Endothelial cell of umbilical vein (primary cell): ENCODE measurements at regions not wholly inside any gene's neighbourhood (a gene's known extent, or its start where the extent isn't known, plus 50 kb on each side); places are given as distances from the start of the nearest gene placed in this dataset.

Source experiments
- BruUV-seq: library from RNA; stranded (reverse); fragments of 400-500 nt; replicated peaks from 2 replicates; lab custom pipeline; 2021; lab: Mats Ljungman, UMichigan
- CTCF ChIA-PET: fragments of 300-600, 350-600 bp; sonication (Branson Sonifier 250); formaldehyde crosslinking; loops from one replicate; lab custom pipeline; 2021; ENCODE audit warnings: antibody characterized with exemption, inconsistent platforms; lab: Charles Lee
- POLR2A ChIA-PET: fragments of 300-600, 350-600 bp; sonication (Branson Sonifier 250); formaldehyde crosslinking; loops from one replicate; lab custom pipeline; 2021; ENCODE audit warnings: antibody characterized with exemption, inconsistent platforms; lab: Charles Lee
- DNase-seq: peaks from one replicate; pipeline ENCODE4 v3.0.0-alpha.2; 2011; ENCODE audit warnings: low read depth, low spot score
- FAIRE-seq: peaks from 2 replicates; lab custom pipeline; 2011; peaks lifted over from hg19 to GRCh38; lab: Jason Lieb, UNC
- H2AFZ ChIP-seq: 2 replicates; pipeline ENCODE4 v1.6.0; 2012; ENCODE audit warnings: low read depth, low read length, control low read depth, inconsistent platforms
- H3K27ac ChIP-seq: 2 replicates; pipeline ENCODE4 v1.5.1; 2011; ENCODE audit warnings: low read depth, mild to moderate bottlenecking, control low read depth, low read length, moderate library complexity; ENCODE audit not compliant: insufficient read depth
- H3K27me3 ChIP-seq, 2 experiments: 2 replicates each; pipeline versions ENCODE4 v1.6.0 to v1.6.1; 2011; ENCODE audit warnings: low read length in 2 of 2, mixed read lengths in 1 of 2; ENCODE audit not compliant: control insufficient read depth in 2 of 2, insufficient read depth in 2 of 2
- H3K36me3 ChIP-seq, 2 experiments: 2 replicates in 1 of 2; 3 replicates in 1 of 2; pipeline ENCODE4 v1.5.1; 2011; ENCODE audit warnings: low read length in 2 of 2, mild to moderate bottlenecking in 1 of 2, moderate library complexity in 1 of 2; ENCODE audit not compliant: control insufficient read depth in 2 of 2, insufficient read depth in 2 of 2; ENCODE audit errors: extremely low read depth in 1 of 2
- H3K4me1 ChIP-seq: 3 replicates; pipeline ENCODE4 v1.5.1; 2011; ENCODE audit warnings: mild to moderate bottlenecking, low read length; ENCODE audit not compliant: control insufficient read depth, insufficient read depth; ENCODE audit errors: extremely low read depth
- H3K4me2 ChIP-seq: 2 replicates; pipeline ENCODE4 v1.6.1; 2011; ENCODE audit warnings: low read length, control low read depth, mixed read lengths; ENCODE audit not compliant: insufficient read depth
- H3K4me3 ChIP-seq, 3 experiments: fragments of 200-600 bp in 1 of 3; sonication (generic), shearing (Covaris generic) in 1 of 3; replicated peaks in 1 of 3; 2 replicates each; pipeline ENCODE4 v1.5.1; 2011 to 2016; ENCODE audit warnings: control low read depth in 3 of 3, low read length in 3 of 3, mild to moderate bottlenecking in 2 of 3, inconsistent platforms in 1 of 3, low read depth in 1 of 3, moderate library complexity in 1 of 3; ENCODE audit not compliant: insufficient read depth in 1 of 3
- H3K79me2 ChIP-seq: 2 replicates; pipeline ENCODE4 v1.6.0; 2012; ENCODE audit warnings: low read length, inconsistent platforms; ENCODE audit not compliant: control insufficient read depth, insufficient read depth
- H3K9ac ChIP-seq: replicated peaks from 2 replicates; pipeline ENCODE3; 2011; ENCODE audit warnings: low read length, control low read depth; ENCODE audit not compliant: insufficient read depth; ENCODE audit errors: extremely low read depth
- H3K9me1 ChIP-seq: replicated peaks from 3 replicates; pipeline ENCODE4 v1.6.0; 2011; ENCODE audit warnings: mild to moderate bottlenecking, low read length; ENCODE audit not compliant: control insufficient read depth, insufficient read depth; ENCODE audit errors: extremely low read depth
- H3K9me3 ChIP-seq: replicated peaks from 2 replicates; pipeline ENCODE4 v1.5.1; 2012; ENCODE audit warnings: low read length, inconsistent platforms; ENCODE audit not compliant: control insufficient read depth, insufficient read depth
- H4K20me1 ChIP-seq: replicated peaks from 2 replicates; pipeline ENCODE3; 2011; ENCODE audit warnings: mild to moderate bottlenecking, low read length; ENCODE audit not compliant: control insufficient read depth, insufficient read depth; ENCODE audit errors: extremely low read depth
- EZH2 ChIP-seq: IDR thresholded peaks from 2 replicates; pipeline ENCODE4 v1.6.1; 2012; ENCODE audit warnings: borderline replicate concordance, low read depth, mild to moderate bottlenecking, moderate library complexity, low read length, inconsistent platforms; ENCODE audit not compliant: severe bottlenecking
- FOS ChIP-seq: IDR thresholded peaks from 2 replicates; pipeline ENCODE4 v1.6.1; 2011; ENCODE audit warnings: mild to moderate bottlenecking, low read length, moderate library complexity, borderline replicate concordance; ENCODE audit not compliant: insufficient read depth
- JUN ChIP-seq: IDR thresholded peaks from 2 replicates; pipeline ENCODE4 v1.6.1; 2011; ENCODE audit warnings: borderline replicate concordance, low read depth; ENCODE audit not compliant: insufficient read length, insufficient read depth
- MYC ChIP-seq: IDR thresholded peaks from one replicate; pipeline ENCODE4 v1.6.1; 2011; ENCODE audit warnings: mild to moderate bottlenecking, low read depth, low read length
- POLR2A ChIP-seq: IDR thresholded peaks from 2 replicates; pipeline ENCODE4 v1.6.1; 2012; ENCODE audit warnings: low read depth, mild to moderate bottlenecking, control low read depth, low read length
- POLR2AphosphoS5 ChIP-seq: IDR thresholded peaks from 2 replicates; pipeline ENCODE4 v1.6.1; 2012; ENCODE audit warnings: low read depth, mild to moderate bottlenecking, control low read depth, low read length, moderate library complexity; ENCODE audit not compliant: insufficient read depth
- dilution Hi-C: fragments of 300-500 bp; cut with MboI; formaldehyde crosslinking; loops from one replicate; pipeline ENCODE4 v1.15.0; 2019; ENCODE audit warnings: low sequenced_read_pairs; ENCODE audit not compliant: extremely low pct_ligation_motif_present
- intact Hi-C: fragments of 100-400 bp; cut with micrococcal nuclease; formaldehyde crosslinking; loops from one replicate; pipeline ENCODE4 v1.10.0; 2022

DNA sequence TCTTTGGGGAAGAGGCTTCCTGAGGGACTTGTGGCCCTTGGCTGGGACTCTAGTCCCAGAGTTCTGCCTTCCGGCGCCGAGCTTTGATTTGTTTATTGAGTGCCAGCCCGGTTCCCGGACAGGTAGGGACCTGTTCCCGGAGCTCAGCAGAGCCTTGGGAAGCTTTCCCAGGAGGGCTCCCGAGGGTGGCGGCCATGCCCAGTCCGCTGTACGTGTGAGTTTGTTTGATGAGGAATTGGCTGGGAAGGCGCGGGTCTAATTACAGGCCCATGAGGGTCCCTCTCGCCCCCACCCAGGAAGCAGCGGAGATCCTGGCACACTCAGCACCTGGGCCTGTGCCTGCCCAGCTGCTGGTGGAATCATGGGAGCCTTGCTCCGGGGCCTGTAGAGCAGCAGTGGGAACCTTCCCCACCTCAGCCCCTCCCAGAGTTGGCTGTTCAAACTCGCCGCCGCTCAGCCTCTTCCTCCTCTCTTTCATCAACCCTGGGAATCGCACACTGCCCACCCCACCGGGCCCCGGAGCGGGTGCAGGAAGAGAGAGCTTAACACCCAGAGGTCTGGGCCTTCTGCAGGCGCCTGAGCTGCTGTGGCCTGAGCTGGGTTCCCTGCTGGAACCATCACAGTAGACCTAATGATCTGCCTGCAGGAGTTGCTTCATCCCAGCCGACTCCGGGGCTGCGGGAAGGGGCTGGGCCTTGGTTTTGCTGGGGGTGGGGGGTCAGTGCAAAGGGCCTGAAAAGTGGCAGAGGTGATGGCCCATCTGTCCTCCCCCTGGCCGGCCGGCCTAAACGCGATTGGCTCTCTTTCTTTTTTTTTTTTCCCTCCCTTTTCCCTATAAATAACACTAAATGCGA is 313.7 kb downstream of the SEC14L1 start:
- H3K9me1 ChIP-seq, result no peaks in the 10 kb centered on the region
- no peaks in the 10 kb centered on the region for H4K20me1 ChIP-seq
- H3K79me2 ChIP-seq, result peaks cover 18% of the 10 kb centered on the region
- no peak for TF ChIP-seq EZH2
- TF ChIP-seq MYC, result no peak
- TF ChIP-seq POLR2A, result no peak
- TF ChIP-seq JUN, result no peak
- no peak for TF ChIP-seq FOS
- TF ChIP-seq POLR2AphosphoS5, result no peak
- peaks cover 28% of the 10 kb centered on the region for H3K4me1 ChIP-seq
- no peaks in the 10 kb centered on the region for H3K9me3 ChIP-seq
- no peak overlapping the region for H3K4me2 ChIP-seq
- no peak overlapping the region for H3K4me3 ChIP-seq
- dilution Hi-C loops (no loop called here), intact Hi-C loops (no loop called here)
- H3K36me3 ChIP-seq, result no peaks in the 10 kb centered on the region
- H3K9ac ChIP-seq, result no peak overlapping the region
- no peaks in the 10 kb centered on the region for H3K27me3 ChIP-seq
- no peak overlapping the region for H2AFZ ChIP-seq
- BruUV-seq, result no TSS peak
- FAIRE-seq (no peak), DNase-seq (no peak)
- POLR2A ChIA-PET, result interaction anchor here (0.7 kb wide), 1 partner anchor 23 kb away, joined by 3 read pairs; no protein-coding TSS in a partner anchor
- H3K27ac ChIP-seq, result no peak overlapping the region
- CTCF ChIA-PET, result interaction anchor here (0.8 to 1.8 kb wide), 2 partner anchors 11 to 123 kb away, joined by 3 to 4 read pairs; no protein-coding TSS in a partner anchor
